GM12878 (cell line): ENCODE measurements at regions not wholly inside any gene's neighbourhood (a gene's known extent, or its start where the extent isn't known, plus 50 kb on each side); places are given as distances from the start of the nearest gene placed in this dataset.

Experiments used
- ATAC-seq: fragments of 200-7000 bp; cut with Tn5 transposase; 3 replicates; pipeline ENCODE4 v1.9.1; 2020; ENCODE audit warnings: mild to moderate bottlenecking, moderate library complexity
- BruUV-seq: library from RNA; stranded (reverse); fragments of 400-500 nt; replicated peaks from 2 replicates; lab custom pipeline; 2021; lab: Mats Ljungman, UMichigan
- CTCF ChIA-PET: fragments of 300-600 bp; sonication (Branson Sonifier 250); formaldehyde crosslinking; extraction: SDS; loops from one replicate; lab custom pipeline; 2021; ENCODE audit warnings: inconsistent platforms; lab: Yijun Ruan, JAX
- POLR2A ChIA-PET: fragments of 350-600 bp; formaldehyde crosslinking; extraction: SDS; loops from one replicate; lab custom pipeline; 2021; ENCODE audit warnings: inconsistent platforms; lab: Charles Lee
- RAD21 ChIA-PET: fragments of 300-600 bp; sonication (Branson Sonifier 250); formaldehyde crosslinking; loops from one replicate; lab custom pipeline; 2023; ENCODE audit warnings: antibody characterized with exemption; ENCODE audit not compliant: unreplicated experiment; lab: Charles Lee
- SMC1A ChIA-PET: fragments of 300-600 bp; sonication (Branson Sonifier 250); formaldehyde crosslinking; loops from one replicate; lab custom pipeline; 2023; ENCODE audit not compliant: unreplicated experiment, uncharacterized antibody; lab: Charles Lee
- DNase-seq: peaks from one replicate; pipeline ENCODE4 v3.0.0-alpha.2; 2011; ENCODE audit warnings: low read depth, low spot score
- FAIRE-seq: peaks from 3 replicates; lab custom pipeline; 2011; peaks lifted over from hg19 to GRCh38; lab: Jason Lieb, UNC
- H2AFZ ChIP-seq: 2 replicates; pipeline ENCODE4 v1.6.0; 2011; ENCODE audit warnings: low read depth, low read length, control low read depth; ENCODE audit not compliant: control insufficient read depth
- H3K27ac ChIP-seq: 2 replicates; pipeline ENCODE4 v1.5.1; 2011; ENCODE audit warnings: control low read depth; ENCODE audit not compliant: control insufficient read depth, insufficient read depth
- H3K27me3 ChIP-seq, 2 experiments: replicated peaks in 1 of 2; 2 replicates each; pipeline versions ENCODE4 v1.6.0 to v1.6.1; 2011; ENCODE audit warnings: low read length in 1 of 2; ENCODE audit not compliant: control insufficient read depth in 2 of 2, insufficient read depth in 2 of 2
- H3K36me3 ChIP-seq, 2 experiments: 2 replicates each; pipeline ENCODE4 v1.5.1; 2011; ENCODE audit warnings: low read length in 1 of 2; ENCODE audit not compliant: control insufficient read depth in 2 of 2, insufficient read depth in 2 of 2
- H3K4me1 ChIP-seq: 2 replicates; pipeline ENCODE4 v1.6.1; 2011; ENCODE audit warnings: mild to moderate bottlenecking, low read length, moderate library complexity, mixed read lengths; ENCODE audit not compliant: control insufficient read depth, insufficient read depth
- H3K4me2 ChIP-seq: 2 replicates; pipeline ENCODE4 v1.6.0; 2011; ENCODE audit warnings: control low read depth; ENCODE audit not compliant: control insufficient read depth, insufficient read depth
- H3K4me3 ChIP-seq: fragments of 200-600 bp; sonication (generic); 2 replicates; pipeline ENCODE4 v1.5.1; 2016
- H3K79me2 ChIP-seq: 2 replicates; pipeline ENCODE4 v1.6.0; 2011; ENCODE audit warnings: low read length; ENCODE audit not compliant: control insufficient read depth, insufficient read depth
- H3K9ac ChIP-seq: 2 replicates; pipeline ENCODE4 v1.8.0; 2011; ENCODE audit warnings: low read length, control low read depth, mixed read lengths; ENCODE audit not compliant: control insufficient read depth, insufficient read depth
- H3K9me3 ChIP-seq: replicated peaks from 3 replicates; pipeline ENCODE4 v1.5.1; 2011; ENCODE audit warnings: mild to moderate bottlenecking, low read length; ENCODE audit not compliant: control insufficient read depth, insufficient read depth
- H4K20me1 ChIP-seq: 2 replicates; pipeline ENCODE4 v1.6.0; 2011; ENCODE audit not compliant: control insufficient read depth, insufficient read depth
- BMI1 ChIP-seq: fragments of 450-650 bp; IDR thresholded peaks from 2 replicates; pipeline ENCODE4 v1.6.1; 2016; ENCODE audit warnings: mild to moderate bottlenecking, moderate library complexity, borderline replicate concordance
- DPF2 ChIP-seq: fragments of 450-650 bp; IDR thresholded peaks from 2 replicates; pipeline ENCODE4 v1.6.1; 2017; ENCODE audit warnings: mild to moderate bottlenecking
- EGR1 ChIP-seq, 2 experiments: IDR thresholded peaks; 1 replicate in 1 of 2; 2 replicates in 1 of 2; pipeline ENCODE4 v1.6.1; 2011 to 2012; ENCODE audit warnings: low read depth in 2 of 2, low read length in 2 of 2, borderline replicate concordance in 1 of 2, mild to moderate bottlenecking in 1 of 2, moderate library complexity in 1 of 2
- IKZF2 ChIP-seq, 2 experiments: fragments of 450-650 bp; IDR thresholded peaks; 2 replicates each; pipeline ENCODE4 v1.6.1; 2017; ENCODE audit warnings: mild to moderate bottlenecking in 2 of 2, moderate library complexity in 2 of 2
- MTA3 ChIP-seq: IDR thresholded peaks from 2 replicates; pipeline ENCODE4 v1.6.1; 2012; ENCODE audit warnings: low read length, inconsistent platforms, borderline replicate concordance
- PML ChIP-seq: IDR thresholded peaks from 2 replicates; pipeline ENCODE4 v1.6.1; 2012; ENCODE audit warnings: low read length, inconsistent platforms
- SIX5 ChIP-seq: IDR thresholded peaks from 2 replicates; pipeline ENCODE4 v1.6.1; 2011; ENCODE audit warnings: mild to moderate bottlenecking, low read depth, low read length, moderate library complexity; ENCODE audit not compliant: severe bottlenecking
- TCF3 ChIP-seq: IDR thresholded peaks from 2 replicates; pipeline ENCODE4 v1.6.1; 2012; ENCODE audit warnings: low read depth, mild to moderate bottlenecking, low read length, borderline replicate concordance; ENCODE audit not compliant: insufficient read depth
- WGBS: methylation state at CpG from one replicate; pipeline ENCODE4 v1.1.6; 2016; ENCODE audit warnings: low lambda C conversion rate; ENCODE audit not compliant: insufficient replicate concordance, insufficient coverage; ENCODE audit errors: missing lambda C conversion rate; 5-methylcytosine and 5-hydroxymethylcytosine counted together
- in situ Hi-C: fragments of 300-500 bp; cut with MboI; formaldehyde crosslinking; loops from 9 replicates; pipeline ENCODE4 v1.14.3; 2018; ENCODE audit warnings: mixed read lengths
- intact Hi-C: fragments of 100-400 bp; cut with micrococcal nuclease; formaldehyde crosslinking; loops from one replicate; pipeline ENCODE4 v1.14.2; 2022; ENCODE audit not compliant: unreplicated experiment
- TF ChIP-seq, protein P1 (sequence below): IDR thresholded peaks from 2 replicates; pipeline ENCODE4 v1.6.1; 2011; ENCODE audit warnings: mild to moderate bottlenecking, low read depth, low read length, moderate library complexity; ENCODE audit not compliant: insufficient replicate concordance
- TF ChIP-seq, protein P2 (sequence below): fragments of 450-650 bp; IDR thresholded peaks from 2 replicates; pipeline ENCODE4 v1.6.1; 2016; ENCODE audit warnings: mild to moderate bottlenecking, moderate library complexity, borderline replicate concordance
- TF ChIP-seq, protein P3 (sequence below): fragments of 150-350 bp; IDR thresholded peaks from 2 replicates; pipeline ENCODE4 v1.6.1; 2016; ENCODE audit warnings: low read depth, low read length
- TF ChIP-seq, protein P4 (sequence below): fragments of 450-650 bp; IDR thresholded peaks from 2 replicates; pipeline ENCODE4 v1.6.1; 2017; ENCODE audit warnings: antibody characterized with exemption, mild to moderate bottlenecking, moderate library complexity

DNA sequence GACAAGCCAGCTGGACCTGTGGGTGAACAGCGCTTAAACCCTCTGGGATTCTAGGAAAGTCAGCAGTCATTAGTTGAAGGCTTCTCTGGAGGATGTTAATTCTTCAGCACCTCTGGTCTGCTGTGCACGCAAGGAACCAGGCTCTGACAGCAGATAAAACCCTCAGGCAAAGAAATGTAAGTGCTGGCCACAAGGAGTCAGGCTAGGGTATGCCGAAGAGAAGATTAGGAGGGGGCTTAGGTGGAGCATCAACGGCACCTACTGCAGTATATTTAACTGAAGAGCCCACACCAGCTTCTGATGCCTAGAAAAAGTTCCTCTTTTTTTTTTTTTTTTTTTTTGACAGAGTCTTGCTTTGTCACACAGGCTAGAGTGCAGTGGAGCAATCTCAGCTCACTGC lies 304.2 kb upstream of the MC4R start:
- Histone ChIP-seq H3K4me2 (no peak overlapping the region), H3K79me2 (no peaks in the 10 kb centered on the region), H3K4me1 (no peaks in the 10 kb centered on the region), H3K27ac (no peak overlapping the region), H3K9ac (no peak overlapping the region), H3K4me3 (no peak overlapping the region), H2AFZ (no peak overlapping the region), H4K20me1 (no peaks in the 10 kb centered on the region), H3K27me3 (peaks cover 0 to 1% of the 10 kb centered on the region in 2 experiments; a peak in 1 of 4 replicates), H3K9me3 (no peaks in the 10 kb centered on the region), H3K36me3 (no peaks in the 10 kb centered on the region)
- ChIA-PET CTCF (no interaction called here), SMC1A (no interaction called here), POLR2A (no interaction called here), RAD21 (no interaction called here)
- DNase-seq, result no peak
- no peak; the same call in 2 of the 3 replicates for ATAC-seq
- intact Hi-C loops, result no loop called here
- in situ Hi-C loops, result no loop called here
- no TSS peak for BruUV-seq
- FAIRE-seq, result no peak
- 29% methylated on average over 4 of the region's 4 CpGs for WGBS
- TF ChIP-seq EGR1 (IDR thresholded peaks at IDR 0.05; ENCODE audit: borderline replicate concordance in 1 of 2, low read depth in 2 of 2, low read length in 2 of 2) (no peak), SIX5 (no peak), TCF3 (no peak), PML (no peak), IKZF2 (IDR thresholded peaks at IDR 0.05) (no peak), BMI1 (no peak), MTA3 (no peak), DPF2 (no peak)
- TF ChIP-seq, protein P1, sequence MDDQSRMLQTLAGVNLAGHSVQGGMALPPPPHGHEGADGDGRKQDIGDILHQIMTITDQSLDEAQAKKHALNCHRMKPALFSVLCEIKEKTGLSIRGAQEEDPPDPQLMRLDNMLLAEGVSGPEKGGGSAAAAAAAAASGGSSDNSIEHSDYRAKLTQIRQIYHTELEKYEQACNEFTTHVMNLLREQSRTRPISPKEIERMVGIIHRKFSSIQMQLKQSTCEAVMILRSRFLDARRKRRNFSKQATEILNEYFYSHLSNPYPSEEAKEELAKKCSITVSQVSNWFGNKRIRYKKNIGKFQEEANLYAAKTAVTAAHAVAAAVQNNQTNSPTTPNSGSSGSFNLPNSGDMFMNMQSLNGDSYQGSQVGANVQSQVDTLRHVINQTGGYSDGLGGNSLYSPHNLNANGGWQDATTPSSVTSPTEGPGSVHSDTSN, result no peak
- TF ChIP-seq, protein P2, sequence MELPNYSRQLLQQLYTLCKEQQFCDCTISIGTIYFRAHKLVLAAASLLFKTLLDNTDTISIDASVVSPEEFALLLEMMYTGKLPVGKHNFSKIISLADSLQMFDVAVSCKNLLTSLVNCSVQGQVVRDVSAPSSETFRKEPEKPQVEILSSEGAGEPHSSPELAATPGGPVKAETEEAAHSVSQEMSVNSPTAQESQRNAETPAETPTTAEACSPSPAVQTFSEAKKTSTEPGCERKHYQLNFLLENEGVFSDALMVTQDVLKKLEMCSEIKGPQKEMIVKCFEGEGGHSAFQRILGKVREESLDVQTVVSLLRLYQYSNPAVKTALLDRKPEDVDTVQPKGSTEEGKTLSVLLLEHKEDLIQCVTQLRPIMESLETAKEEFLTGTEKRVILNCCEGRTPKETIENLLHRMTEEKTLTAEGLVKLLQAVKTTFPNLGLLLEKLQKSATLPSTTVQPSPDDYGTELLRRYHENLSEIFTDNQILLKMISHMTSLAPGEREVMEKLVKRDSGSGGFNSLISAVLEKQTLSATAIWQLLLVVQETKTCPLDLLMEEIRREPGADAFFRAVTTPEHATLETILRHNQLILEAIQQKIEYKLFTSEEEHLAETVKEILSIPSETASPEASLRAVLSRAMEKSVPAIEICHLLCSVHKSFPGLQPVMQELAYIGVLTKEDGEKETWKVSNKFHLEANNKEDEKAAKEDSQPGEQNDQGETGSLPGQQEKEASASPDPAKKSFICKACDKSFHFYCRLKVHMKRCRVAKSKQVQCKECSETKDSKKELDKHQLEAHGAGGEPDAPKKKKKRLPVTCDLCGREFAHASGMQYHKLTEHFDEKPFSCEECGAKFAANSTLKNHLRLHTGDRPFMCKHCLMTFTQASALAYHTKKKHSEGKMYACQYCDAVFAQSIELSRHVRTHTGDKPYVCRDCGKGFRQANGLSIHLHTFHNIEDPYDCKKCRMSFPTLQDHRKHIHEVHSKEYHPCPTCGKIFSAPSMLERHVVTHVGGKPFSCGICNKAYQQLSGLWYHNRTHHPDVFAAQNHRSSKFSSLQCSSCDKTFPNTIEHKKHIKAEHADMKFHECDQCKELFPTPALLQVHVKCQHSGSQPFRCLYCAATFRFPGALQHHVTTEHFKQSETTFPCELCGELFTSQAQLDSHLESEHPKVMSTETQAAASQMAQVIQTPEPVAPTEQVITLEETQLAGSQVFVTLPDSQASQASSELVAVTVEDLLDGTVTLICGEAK, result no peak
- TF ChIP-seq, protein P3, sequence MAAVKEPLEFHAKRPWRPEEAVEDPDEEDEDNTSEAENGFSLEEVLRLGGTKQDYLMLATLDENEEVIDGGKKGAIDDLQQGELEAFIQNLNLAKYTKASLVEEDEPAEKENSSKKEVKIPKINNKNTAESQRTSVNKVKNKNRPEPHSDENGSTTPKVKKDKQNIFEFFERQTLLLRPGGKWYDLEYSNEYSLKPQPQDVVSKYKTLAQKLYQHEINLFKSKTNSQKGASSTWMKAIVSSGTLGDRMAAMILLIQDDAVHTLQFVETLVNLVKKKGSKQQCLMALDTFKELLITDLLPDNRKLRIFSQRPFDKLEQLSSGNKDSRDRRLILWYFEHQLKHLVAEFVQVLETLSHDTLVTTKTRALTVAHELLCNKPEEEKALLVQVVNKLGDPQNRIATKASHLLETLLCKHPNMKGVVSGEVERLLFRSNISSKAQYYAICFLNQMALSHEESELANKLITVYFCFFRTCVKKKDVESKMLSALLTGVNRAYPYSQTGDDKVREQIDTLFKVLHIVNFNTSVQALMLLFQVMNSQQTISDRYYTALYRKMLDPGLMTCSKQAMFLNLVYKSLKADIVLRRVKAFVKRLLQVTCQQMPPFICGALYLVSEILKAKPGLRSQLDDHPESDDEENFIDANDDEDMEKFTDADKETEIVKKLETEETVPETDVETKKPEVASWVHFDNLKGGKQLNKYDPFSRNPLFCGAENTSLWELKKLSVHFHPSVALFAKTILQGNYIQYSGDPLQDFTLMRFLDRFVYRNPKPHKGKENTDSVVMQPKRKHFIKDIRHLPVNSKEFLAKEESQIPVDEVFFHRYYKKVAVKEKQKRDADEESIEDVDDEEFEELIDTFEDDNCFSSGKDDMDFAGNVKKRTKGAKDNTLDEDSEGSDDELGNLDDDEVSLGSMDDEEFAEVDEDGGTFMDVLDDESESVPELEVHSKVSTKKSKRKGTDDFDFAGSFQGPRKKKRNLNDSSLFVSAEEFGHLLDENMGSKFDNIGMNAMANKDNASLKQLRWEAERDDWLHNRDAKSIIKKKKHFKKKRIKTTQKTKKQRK, result no peak
- TF ChIP-seq, protein P4, sequence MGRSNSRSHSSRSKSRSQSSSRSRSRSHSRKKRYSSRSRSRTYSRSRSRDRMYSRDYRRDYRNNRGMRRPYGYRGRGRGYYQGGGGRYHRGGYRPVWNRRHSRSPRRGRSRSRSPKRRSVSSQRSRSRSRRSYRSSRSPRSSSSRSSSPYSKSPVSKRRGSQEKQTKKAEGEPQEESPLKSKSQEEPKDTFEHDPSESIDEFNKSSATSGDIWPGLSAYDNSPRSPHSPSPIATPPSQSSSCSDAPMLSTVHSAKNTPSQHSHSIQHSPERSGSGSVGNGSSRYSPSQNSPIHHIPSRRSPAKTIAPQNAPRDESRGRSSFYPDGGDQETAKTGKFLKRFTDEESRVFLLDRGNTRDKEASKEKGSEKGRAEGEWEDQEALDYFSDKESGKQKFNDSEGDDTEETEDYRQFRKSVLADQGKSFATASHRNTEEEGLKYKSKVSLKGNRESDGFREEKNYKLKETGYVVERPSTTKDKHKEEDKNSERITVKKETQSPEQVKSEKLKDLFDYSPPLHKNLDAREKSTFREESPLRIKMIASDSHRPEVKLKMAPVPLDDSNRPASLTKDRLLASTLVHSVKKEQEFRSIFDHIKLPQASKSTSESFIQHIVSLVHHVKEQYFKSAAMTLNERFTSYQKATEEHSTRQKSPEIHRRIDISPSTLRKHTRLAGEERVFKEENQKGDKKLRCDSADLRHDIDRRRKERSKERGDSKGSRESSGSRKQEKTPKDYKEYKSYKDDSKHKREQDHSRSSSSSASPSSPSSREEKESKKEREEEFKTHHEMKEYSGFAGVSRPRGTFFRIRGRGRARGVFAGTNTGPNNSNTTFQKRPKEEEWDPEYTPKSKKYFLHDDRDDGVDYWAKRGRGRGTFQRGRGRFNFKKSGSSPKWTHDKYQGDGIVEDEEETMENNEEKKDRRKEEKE, result no peak
